ENCODE measurements at regions not wholly inside any gene's neighbourhood (a gene's known extent, or its start where the extent isn't known, plus 50 kb on each side); places are given as distances from the start of the nearest gene placed in this dataset.
"Not testable (repeated sequence)": the region's sequence is repeated elsewhere in the genome, so short reads cannot be mapped to it uniquely, and the experiment has no call there.

DNA sequence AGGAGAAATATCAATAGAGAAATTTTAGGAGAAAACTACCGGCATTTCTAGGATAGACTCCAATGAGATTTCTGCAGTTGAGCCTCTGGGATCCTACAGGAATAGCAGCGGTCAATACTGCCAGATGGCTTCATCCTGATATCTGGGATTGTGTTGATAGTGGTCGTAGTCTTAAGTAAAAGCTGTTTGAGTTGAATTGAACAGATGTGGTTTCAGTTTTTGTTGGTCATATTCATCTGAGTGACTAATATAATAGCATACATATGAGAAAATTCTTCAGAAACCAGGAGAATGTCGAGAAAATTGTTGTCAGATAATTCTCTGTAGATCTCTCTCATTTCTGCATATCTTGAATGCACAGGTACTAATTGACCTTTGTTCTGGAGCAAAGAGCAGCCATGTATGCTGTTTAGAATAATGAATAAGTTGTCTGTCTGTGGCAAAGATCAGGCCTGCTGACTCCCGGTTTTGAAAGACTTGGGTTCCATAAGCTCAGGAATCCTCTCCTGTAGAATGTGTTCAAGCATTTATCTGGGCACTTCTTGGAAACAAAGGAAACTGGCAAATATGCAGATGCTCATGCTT, 288.1 kb downstream of the TMX3 start:
- no peak for DNase-seq

DNA sequence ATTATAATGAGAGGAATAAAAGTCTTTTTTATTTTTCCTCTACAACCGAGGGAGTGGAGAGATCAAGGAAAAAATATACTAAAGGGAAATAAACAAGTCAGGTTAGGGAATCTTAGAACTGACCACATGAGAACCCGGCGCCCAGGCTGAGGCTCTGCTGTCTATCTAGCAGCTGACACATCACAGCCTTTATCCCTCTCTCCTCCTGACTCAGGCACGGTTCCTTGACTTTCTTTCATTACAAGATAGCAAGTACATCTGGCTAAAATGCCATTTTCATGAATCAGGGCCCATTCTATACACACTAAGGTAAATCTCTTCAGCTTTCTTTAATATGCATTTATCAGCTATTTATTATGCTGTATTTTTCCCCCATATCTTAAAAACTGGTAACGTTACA, 296.0 kb downstream of the TMX3 start:
- no peak for DNase-seq

DNA sequence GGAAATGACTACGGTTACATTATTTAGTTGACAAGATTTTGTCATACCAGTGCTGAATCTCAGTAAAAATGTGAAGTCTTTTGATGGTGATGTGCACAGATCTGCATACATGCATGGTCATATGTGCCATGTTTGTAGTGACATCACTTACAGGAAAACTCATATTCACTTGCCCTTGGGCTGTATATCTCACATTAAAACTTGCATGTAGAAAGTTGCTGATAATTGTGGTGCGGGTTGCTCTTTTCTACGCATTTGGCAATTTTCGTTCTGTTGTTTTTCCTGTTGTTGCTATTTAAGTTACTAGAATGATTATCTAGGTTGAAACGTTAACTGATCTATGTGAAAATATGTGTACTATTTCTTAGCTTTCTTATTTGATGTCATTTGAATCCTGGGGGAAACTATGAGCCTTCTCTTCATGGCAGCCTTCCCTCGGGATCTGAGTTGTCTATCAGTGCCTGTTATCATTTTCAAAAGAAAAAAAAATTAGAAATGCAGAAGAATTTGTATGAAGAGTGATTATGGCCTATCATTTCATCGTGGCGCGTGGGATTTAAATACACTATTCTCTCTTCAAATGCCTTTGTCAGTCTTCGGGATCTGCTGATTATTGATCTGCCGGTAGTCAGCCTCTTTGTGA, 296.6 kb downstream of the TMX3 start:
- DNase-seq, result no peak

DNA sequence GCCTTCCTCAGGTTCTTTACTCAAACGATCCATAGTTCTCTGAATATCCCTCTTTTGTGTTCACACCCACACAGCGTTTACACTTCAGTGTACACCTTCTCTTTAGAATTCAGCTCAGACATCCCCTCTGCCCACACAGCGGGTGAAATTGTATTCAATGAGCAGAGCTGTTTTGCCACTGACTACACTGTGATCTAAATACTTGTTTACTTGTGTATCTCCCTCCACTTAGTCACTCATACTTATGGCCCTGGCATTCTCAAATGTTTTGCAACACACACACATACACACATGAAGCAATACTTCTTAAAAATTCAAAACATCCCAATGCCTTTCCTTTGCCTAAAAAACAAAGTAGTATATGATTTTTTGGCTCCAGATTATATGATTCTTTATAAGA, 297.1 kb downstream of the TMX3 start:
- no peak for DNase-seq

DNA sequence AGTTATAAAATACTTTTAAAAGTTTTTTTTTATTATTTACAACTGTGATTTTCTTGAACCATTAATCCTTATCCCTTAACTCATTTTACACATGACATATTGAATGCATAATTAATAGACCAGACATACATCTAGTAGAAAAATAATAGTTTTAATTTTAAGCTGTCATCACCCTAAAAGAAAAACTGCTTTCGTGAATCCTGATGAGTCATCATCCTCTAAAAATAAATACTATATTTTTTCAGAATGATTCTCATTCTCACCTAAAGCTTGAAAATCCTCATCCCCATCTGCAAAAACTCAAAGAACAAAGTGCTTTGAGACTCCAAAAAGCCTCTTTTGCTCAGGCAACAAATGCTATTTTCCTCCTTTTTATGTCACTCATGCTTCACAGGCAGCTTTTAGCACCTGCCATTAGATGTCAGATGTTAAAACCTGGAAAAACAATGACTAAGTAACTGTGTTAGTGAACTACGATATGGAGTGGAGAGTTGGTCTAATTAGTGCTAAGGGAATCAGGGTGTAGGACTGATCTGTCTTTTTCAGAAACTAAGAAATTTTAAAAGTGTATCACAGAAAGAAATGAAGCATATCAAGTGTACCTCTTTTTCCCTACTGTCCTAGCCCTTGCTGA, 297.6 kb downstream of the TMX3 start:
- no peak for DNase-seq

DNA sequence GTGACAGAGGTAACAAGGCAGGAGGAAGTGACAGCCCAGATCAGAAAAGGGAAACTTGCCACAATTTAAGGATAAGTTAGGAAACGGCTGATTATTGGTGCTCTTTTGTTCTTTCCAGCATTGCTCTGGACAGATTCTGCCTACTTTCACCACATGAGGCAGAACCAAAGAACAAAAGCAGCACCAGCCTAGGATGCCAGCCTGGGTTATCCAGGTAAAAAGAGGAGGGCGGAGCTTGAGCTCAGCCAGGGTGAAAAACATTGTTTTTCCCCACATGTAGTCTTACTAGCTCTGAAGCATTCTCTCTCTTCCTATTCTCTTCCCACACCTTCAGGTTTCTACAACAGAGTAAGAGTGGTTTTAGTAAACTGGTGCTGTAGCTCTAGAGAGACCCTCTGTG, 300.5 kb downstream of the TMX3 start:
- no peak for DNase-seq

DNA sequence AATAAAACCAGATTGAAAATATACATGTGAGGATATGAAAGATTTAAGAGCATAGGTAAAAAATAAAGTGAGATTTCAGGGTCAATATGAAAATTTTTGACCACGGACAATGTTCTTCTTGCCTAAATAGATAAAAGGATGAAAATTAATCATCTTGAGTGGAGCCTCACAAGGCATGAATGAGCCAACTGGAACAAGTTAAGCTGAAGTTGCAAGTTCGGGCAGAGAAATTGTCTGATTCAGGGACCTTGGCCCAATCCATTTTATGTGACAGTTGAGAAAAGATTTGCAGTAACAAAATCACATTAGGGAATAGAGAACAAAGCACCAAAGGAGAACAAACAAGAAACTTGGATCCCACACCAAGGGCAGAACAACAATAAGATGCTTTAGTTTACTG, 305.3 kb downstream of the TMX3 start:
- no peak for DNase-seq

DNA sequence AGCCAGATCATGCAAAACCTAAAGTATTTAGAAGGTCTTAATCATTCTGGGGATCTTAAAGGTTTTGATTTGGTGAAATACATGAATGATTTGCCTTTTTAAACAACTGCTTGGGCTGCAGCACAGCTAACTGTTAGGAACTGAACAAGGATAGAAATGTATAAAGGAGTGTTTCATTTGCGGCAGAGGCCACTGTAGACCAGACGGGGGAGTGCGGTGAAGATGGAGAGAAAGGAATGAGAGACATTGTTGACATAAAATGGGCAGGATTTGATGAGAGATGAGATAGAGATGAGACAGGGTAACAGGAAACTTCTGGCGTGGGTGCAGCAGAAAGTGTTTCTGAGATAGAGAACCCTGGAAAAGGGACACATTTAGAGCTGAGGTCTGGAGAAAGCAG, 308.1 kb downstream of the TMX3 start:
- DNase-seq, result no peak

DNA sequence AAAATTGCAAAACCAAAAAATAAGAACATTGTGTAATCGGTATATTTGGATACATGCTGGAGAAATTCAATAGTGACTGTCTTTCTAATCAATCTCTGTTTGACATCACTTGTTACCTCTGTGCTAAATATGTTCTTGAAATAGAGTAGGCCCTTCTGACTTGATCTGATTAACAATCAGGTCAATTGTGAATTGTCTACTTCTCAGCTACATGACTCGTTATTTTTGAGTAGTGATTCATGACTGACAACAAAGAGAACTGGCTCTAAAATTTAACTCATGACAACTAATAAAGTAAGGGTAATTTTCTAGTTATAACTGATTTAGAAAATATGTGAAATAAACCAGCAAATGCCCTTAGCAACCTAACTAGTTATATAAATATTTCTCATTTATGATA, 312.1 kb downstream of the TMX3 start:
- DNase-seq, result no peak

DNA sequence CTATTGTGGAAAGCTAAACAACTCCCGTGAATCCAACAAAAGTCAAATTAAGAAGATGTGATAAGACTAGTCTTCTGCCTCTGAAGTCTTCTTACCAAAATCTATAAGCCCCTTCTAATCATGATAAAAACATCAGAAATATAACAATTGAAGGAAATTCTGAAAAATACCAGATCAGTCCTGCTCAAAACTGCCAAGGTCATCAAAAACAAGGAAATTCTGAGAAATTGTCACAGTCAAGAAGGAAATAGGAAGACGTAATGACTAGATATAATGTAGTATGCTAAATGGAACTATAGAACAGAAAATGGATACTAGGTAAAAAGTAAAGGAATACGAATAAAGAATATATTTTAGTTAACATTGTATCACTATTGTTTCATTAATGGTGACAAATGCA, 314.0 kb downstream of the TMX3 start:
- DNase-seq, result no peak

DNA sequence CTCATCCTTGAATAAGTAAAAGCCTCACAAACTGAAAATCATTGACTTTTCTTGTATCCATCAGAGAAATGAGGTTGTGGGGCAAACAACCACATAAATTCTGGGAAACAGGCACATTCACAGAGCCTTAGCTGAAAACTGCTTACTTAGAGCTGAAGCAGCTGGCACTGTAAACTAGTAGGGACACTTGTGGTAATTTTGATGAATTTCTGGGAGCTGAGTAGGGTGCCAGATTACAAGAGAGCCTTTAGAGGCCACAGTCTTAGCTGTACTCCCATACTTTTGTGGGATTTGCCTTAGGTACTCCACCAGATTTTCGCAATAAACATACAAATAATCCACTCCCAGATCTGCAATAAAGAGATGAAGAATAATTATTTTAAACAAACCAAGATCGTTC, 315.2 kb downstream of the TMX3 start:
- no peak for DNase-seq

DNA sequence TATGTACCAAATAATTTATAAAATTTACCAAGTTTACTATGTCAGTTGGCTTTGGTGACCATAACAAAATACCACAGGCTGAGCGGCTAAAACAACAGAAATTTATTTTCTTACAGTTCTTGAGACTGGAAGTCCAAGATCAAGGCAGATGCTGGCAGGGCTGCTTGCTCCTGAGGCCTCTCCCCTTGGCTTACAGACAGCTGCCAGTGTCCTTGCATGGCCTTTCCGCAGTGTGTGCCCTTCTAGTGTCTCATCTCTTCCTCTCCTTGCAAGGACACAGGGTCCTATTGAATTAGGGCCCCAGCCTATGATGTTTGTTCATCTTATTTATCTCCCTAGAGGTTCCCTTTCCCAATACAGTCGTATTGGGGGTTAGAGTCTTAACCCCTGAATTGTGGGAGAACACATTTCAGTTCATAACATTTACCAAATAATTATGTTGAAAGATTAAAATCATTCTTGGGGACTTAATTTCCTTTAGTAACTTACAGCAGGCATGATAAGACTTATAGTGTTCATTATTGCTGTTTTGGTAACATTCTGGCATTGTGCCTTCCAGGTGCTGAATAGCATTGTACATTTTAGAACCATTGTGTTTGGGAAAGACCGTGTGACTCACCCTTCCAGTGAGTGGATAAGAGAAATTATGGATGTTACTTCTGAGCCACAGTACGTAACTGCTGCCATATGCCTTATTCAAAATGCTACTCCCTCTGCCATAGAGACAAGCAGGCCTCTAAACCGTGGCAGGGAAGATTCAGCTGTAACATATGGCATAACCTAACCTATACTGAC, 317.5 kb downstream of the TMX3 start:
- DNase-seq, result no peak

DNA sequence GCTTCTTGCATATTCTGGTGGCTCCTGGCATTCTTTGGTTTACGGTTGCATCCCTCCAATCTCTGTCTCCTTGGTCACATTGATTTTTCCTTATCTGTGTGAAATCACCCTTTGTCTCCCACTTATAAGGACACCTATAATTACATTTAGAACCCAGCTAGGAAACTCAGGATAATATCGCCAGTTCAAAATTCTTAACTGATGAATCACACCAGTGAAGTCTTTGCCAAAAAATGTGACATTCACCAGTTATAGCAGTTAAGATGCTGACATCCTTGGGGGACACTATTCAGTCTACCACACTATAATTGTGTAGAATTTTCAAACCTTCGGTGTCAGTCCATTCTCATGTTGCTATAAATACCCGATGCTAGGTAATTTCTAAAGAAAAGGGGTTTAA, 320.2 kb downstream of the TMX3 start:
- DNase-seq, result no peak

DNA sequence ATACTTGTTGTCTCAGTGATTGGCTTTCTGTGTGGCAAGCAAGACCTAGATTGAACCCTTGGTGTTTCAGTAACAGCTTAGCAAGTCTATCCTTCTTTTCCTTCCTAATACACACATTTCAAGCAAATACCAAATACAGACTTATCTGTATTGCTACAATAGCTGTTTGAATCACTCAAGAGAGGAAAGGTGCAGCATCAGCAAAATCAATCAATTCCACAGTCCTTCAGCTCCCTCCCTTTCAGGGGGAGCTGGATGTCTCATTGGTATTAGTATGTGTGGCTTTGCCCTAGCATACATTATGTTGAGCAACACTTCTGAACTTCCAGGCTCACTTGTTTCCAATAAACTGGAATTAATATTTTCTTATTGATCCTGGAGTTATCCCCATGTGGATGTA, 323.1 kb downstream of the TMX3 start:
- DNase-seq, result no peak

DNA sequence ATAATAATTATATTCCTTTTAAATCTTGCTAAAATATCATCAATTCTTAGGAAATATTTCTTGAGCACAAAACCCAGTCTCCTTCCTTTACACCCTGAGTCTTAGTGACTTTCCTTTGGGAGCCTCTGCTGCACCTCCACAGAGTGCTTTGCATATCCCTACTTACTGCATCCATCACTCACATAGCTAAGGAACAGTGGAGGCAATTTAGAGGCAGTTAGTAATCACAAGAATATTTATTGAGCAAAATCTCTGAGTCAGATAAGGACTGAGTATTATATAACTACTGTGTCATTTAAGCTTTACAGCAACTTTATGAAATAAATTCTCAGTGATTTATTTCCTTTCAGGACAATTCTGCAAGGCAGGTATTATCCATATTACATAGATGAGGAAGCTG, 327.7 kb downstream of the TMX3 start:
- no peak for DNase-seq

DNA sequence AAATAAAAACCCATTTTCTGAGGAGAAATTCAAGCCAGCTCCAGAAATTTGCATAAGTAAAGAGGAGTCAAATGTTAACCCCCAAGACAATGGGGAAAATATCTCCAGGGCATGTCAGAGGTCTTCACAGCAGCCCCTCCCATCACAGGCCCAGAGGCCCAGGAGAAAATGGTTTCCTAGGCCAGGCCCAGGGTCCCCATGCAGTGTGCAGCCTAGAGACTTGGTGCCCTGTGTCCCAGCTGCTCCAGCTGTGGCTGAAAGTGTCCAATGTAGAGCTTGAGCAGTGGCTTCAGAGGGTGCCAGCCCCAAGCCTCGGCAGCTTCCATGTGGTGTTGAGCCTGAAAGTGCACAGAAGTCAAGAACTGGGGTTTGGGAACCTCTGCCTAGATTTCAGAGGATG, 330.9 kb downstream of the TMX3 start:
- DNase-seq, result not testable (repeated sequence)

DNA sequence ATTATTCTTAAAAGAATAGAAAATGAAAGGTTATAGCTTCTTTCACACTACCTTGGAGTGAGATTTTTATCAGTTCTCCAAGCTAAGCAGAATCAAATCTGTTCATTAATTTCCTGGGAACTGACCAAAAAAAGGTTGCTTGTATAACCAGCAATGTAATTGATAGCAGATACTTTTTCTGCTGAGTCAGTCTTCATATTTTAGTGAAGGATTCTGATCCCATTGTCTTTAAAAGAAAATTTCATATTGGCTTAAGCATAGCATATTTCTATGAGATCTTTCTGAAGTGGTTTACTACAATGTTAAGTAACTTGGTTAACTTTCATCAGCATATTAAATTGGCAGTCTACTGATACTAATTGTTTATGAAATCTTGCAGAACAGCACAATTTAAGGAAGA, 338.0 kb downstream of the TMX3 start:
- DNase-seq, result no peak

DNA sequence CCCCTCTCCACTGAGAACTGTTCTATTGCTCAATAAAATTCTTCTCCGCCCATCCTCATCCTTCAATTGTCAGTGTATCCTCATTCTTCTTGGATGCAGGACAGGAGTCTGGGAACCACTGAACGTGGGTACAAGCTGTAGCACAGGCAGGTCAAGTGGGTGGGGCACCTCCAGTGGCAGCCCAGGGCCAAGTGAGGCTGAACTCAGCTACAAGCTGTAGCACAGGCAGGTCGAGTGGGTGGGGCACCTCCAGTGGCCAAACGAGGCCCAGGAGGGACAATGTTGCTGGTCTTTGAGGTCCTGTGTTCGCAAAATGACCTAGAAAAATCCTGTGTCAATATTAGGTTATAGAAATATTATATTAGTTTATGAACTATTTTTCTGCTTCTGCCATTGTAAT, 352.0 kb downstream of the TMX3 start:
- no peak for DNase-seq

DNA sequence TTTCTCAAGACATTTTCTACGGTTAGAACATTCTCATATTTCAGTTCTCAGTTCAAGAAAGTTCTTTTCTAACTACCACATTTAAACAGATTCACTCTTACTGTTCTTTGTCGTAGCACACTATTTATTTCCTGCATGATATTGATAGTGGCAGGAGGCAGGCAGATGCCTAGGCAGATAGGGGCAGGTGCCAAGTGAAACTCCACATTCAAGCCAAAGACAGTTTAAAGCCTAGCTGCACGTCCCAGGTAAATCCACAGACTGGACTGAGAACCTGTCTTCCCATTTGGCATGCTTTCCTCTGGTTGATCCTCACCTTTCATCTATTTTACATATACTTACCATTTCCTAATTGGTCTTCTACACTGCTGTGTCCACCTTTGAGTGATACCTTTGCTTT, 359.3 kb downstream of the TMX3 start:
- DNase-seq, result no peak

DNA sequence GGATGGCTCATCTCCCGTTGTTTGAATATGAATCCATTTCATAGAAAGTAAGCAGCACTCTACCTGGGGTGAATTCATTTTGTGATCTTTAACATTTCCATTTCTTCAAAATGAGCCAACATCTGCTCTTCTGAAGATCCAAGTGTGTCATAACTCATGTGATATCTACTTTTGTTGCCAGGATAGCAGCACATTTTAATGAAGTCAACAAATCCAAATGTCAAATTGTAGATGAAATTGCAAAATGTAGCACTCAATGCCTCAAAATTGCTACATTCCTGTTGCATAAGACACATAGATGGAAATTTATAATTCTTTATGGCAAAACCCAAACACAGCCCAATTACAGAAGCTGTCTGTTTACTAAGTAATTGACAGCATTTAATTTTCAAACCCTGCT, 360.7 kb downstream of the TMX3 start:
- no peak for DNase-seq

DNA sequence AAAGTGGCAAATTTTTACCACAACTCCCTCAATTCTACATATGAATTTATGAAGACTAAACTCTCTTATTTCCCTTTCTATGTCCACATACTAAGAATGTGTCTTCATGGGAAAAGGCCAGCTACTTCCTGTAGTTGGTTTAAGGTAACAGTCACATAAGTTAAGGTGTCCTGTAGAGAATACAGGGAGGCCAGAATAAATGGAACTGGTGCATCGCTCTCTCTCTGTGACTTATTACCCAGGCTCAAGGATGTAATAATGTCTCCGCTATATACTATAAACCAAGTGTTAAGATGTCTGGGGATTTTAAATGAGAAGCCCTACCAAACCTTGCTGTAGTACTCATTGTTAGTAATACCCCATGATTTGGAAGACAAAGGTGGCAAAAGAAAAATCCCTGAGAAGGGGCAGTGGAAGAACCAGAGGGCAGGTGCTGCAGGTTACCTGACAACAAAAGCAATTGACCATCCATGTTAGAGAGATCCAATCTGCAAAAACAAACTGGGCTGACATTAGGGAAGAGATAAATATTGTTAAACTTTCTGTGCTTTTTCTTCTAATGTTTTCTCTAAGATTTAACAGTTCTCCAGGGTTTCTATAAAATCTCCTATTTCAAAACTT, 372.8 kb downstream of the TMX3 start:
- no peak for DNase-seq

DNA sequence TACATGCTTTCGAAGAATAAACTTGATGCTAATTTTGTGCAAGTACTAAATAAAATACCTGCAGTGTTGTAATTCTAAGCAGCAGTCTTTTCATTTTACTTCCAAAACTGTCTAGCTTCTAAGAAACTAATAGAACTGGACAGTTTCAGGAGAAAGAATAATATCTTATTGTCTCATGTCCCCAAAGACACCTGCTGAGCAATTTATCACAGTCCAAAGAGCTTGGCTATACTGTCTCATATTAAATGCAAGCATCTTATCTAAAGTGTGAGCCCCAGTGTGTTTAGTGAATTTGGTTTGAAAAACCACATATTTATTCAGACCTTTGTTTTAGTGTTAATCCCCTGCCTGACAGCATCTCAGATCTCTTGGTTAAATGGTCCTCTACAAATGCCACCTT, 374.3 kb downstream of the TMX3 start:
- DNase-seq, result no peak

DNA sequence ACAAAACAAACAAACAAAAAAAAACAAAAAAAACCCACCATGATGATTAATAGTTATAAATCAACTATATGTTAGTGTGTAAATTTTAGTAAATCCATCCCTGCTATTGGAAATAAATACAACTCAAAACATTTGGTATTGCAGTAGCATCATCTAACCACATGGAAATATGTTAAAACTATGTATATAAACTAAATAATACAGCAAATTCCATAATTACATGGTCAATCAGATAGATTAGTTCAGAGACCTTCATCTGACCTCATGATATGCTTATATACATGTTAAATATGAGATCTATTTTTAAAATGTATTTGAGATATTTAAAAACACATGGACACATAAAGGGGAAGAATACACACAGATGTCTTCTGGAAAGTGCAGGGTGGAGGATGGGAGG, 384.2 kb downstream of the TMX3 start:
- DNase-seq, result no peak

DNA sequence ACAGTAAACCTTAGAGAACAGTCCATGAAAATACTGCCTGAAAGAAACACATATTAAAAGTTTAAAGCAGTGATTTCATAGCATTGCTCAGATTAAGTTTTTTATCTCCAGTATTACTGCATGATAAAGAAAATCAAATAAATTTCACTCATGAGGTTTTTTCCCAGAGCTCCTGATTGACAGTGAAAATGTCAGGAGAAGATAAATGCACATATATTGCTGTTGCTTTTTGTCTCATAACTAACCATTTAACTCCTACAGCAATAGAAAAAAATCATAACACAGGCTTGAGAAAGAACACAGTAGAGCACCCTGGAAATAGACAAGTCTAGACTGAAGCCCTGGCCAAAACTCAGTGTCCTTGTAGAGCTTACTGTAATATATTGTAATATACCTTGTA, 391.0 kb downstream of the TMX3 start:
- DNase-seq, result no peak

All from T1000 (cell line).